Epithelial cell of esophagus (primary cell): ENCODE measurements at regions not wholly inside any gene's neighbourhood (a gene's known extent, or its start where the extent isn't known, plus 50 kb on each side); places are given as distances from the start of the nearest gene placed in this dataset.

Source experiments
- DNase-seq: peaks from one replicate; pipeline ENCODE4 v3.0.0; 2010; ENCODE audit warnings: low read depth
- H3K4me3 ChIP-seq: 2 replicates; pipeline ENCODE4 v1.5.1; 2011; ENCODE audit warnings: mild to moderate bottlenecking, low read length, control low read depth
- TF ChIP-seq, protein P1 (sequence below): IDR thresholded peaks from 2 replicates; pipeline ENCODE4 v1.5.1; 2011; ENCODE audit warnings: low read depth, mild to moderate bottlenecking, low read length, control low read depth, inconsistent platforms; ENCODE audit not compliant: insufficient read depth; ENCODE audit errors: missing control alignments

DNA sequence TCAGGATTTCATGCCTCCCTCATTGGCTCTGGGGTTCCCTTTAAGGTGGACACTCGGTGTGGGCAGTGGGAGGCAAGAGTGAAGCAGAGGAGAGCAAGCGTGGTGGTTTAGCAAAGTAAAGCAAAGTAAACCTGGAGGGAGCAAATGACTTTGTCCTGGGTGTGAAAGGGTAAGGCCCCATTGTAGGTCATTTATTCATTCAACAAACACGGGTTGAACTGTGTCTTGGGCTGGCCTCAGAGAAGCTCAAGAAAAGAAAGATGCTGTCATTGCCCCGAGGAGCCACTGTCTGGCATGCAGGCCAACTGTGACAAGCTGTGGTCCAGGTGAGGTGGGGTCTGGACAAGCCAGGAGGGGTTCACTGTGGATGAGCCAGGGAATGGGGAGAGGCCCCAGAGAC is 68.9 kb upstream of the DLK1 start:
- no peak for DNase-seq
- no peak overlapping the region for H3K4me3 ChIP-seq
- TF ChIP-seq, protein P1, sequence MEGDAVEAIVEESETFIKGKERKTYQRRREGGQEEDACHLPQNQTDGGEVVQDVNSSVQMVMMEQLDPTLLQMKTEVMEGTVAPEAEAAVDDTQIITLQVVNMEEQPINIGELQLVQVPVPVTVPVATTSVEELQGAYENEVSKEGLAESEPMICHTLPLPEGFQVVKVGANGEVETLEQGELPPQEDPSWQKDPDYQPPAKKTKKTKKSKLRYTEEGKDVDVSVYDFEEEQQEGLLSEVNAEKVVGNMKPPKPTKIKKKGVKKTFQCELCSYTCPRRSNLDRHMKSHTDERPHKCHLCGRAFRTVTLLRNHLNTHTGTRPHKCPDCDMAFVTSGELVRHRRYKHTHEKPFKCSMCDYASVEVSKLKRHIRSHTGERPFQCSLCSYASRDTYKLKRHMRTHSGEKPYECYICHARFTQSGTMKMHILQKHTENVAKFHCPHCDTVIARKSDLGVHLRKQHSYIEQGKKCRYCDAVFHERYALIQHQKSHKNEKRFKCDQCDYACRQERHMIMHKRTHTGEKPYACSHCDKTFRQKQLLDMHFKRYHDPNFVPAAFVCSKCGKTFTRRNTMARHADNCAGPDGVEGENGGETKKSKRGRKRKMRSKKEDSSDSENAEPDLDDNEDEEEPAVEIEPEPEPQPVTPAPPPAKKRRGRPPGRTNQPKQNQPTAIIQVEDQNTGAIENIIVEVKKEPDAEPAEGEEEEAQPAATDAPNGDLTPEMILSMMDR: no peak

DNA sequence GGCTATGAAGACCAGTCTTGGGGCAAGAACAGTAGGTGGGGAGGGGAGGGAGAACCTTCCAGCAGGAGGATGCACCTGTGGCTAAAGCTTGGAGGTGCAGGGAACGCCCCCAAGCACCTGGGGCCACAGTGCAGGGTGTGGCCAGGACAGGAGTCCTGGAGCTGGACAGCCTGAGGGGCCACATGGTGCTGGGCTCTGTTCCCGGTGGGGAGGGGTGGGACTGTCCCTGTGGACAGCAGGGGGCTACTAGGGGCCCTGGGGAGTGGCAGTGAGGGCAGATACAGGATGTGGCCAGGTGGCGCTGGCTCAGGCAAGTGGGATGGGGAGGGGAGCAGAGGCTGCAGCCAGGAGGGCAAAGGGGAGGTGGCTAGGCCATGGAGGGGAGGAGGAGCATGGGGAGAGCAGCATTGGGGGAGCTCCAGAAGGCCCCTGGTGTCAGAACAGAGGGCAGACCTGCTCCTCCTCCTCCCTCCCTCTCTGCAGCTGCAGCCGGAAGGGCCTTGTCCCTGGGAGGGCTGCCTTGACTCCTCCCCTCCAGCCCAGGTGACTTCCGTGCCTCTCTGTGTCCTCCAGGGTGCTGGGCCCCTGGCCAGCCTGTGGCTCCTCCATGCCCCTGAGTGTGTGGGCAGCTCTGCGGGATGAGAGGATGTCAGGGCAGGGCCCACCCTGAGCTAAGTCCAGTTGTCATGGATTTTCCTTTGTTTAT is 68.4 kb upstream of the DLK1 start:
- DNase-seq: no peak
- H3K4me3 ChIP-seq: no peak overlapping the region
- TF ChIP-seq, protein P1: no peak

DNA sequence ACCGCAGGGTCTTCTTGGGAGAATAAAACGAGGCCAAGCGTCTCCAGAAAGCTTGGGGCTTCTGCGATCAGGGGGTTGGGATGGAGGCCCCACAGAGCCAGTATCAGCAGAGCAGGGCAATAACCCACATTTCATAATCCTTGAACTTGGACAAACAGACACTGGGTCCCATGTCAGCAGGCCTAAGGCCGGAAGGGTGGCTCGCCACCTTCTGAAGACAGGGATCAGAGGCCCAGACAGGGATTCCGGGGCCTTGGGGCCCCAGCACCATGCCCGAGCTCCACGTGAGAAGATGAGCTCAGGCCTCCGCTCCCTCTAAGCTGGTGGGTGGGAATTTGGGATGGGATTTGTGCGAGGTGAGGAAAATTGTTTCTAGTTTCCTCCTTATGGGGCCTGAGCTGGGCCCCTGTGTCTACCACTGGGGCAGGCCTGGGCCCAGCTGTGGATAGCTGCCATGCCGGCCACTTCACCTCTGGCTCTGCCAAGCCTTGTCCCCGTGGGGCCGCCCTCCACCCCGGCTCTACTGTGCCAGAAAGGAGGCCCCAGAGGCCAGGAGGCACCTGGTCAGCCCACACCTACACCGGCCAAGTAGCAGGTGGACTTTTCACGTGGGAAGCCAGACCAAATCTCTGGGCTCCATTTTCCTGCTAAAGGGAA is 67.2 kb upstream of the DLK1 start:
- DNase-seq: no peak
- TF ChIP-seq, protein P1: no peak
- H3K4me3 ChIP-seq: no peak overlapping the region

DNA sequence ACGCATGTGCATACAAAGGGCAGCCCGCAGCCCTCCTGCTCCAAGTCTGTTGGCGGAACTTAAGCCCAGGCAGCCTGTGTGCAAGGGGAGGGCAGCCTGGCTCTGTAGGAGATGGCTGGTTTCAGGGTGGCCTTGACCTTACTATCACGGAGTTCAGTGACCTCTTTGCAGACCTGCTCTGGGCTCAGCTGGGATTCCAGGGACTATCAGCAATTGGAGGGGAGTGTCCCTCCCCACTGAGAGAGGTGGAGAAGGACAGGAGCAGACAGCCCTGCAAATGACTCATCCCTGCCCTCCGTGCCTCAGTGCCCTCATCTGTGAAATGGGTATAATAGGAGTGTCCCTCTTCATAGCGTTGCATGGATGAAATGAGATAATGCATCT is 66.2 kb upstream of the DLK1 start:
- no peak for DNase-seq
- no peak overlapping the region for H3K4me3 ChIP-seq
- TF ChIP-seq, protein P1: no peak

DNA sequence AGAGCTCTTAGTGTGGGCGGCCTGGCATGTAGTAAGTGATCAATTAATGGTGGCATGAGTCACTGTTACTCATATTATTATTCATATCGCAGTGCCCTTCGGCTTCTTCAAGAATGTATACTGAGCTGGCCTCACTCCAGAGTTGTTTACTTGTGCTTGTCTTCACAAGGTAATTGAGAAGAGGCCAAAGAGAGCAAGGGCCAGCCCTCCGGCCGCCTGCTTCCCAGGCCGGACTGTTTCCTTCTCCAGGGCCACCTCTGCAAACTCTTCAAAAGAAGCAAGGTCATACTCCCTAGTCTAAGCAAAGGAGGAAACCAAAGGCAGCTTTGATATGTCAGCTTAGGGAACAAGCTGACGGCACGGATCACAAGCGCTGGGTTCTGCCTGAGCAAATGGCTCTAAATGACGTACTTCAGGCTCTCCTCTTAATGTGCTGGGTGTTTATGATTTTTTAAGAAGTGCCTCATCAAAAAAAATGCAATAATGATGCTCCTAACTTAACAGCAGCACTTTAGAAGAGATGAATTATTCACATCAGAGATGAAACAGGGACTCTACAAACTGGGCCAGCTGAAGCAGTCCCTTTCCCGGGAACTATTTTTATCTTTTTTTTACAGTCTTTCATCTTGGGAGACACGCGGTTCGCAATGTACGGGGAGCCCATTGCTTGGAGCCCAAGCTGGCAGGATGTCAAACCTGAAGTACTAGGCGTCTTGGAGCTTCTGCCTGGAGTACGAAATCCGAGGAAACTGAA is 65.6 kb upstream of the DLK1 start:
- peak; percentile 75 for DNase-seq
- TF ChIP-seq, protein P1: no peak
- H3K4me3 ChIP-seq: no peak overlapping the region

DNA sequence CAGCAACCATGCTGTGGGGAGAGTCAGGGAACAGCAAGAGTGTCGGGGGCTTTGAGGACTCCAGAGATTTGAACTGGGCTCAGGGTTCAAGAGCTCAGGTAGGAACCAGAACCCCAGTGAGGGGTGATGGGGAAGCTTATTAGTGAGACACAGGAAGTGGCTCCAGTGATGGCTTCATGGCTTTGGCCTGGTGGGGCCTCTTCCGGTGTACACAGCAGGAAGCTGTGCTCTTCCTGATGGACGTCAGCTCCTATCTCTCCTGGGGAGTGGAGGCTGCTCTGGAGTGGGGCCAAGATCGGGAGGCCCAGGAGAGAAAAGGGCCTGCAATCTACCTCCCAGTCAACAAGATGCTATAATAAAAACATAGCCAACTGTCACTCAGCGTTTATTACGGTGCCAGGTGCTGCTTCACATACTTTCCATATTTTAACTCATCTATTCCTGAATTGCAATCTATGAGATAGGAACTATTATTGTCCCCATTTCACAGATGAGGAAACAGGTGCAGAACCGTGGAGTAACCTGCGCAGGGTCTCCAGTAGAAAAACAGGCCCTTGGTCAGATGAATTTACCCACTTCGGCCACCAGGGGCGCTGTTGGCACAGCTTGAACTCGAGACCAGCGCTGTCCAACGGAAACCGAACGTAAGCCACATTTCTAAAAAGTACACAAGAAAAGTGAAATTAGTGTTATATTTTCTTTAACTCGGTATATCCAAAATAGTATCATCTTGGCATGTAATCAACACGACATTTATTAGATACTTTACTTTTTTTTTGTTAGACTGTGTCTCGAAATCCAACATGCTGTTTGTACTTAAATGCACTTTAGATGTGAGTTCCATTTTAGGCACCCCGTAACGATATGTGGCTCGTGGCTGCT is 63.6 kb upstream of the DLK1 start:
- no peak overlapping the region for H3K4me3 ChIP-seq
- peak; percentile 55 for DNase-seq

More for the DNA sequence above, 63.6 kb upstream of the DLK1 start:
- TF ChIP-seq, protein P1: peak; percentile 91
